Activated CD8-positive, alpha-beta T cell treated with anti-CD3 and anti-CD28 coated beads for 36 hours (primary cell): ENCODE measurements at regions not wholly inside any gene's neighbourhood (a gene's known extent, or its start where the extent isn't known, plus 50 kb on each side); places are given as distances from the start of the nearest gene placed in this dataset.

Experiments used
- ATAC-seq: fragments of 200-7000 bp; cut with Tn5 transposase; one replicate; pipeline ENCODE4 v1.10.0; 2021; ENCODE audit warnings: mild to moderate bottlenecking, moderate library complexity
- CTCF ChIA-PET: fragments of 350-600 bp; sonication (Branson Sonifier 250); formaldehyde crosslinking; loops from one replicate; lab custom pipeline; 2021; ENCODE audit warnings: antibody characterized with exemption; lab: Charles Lee
- POLR2A ChIA-PET: fragments of 350-600 bp; sonication (Branson Sonifier 250); formaldehyde crosslinking; loops from one replicate; lab custom pipeline; 2021; ENCODE audit warnings: antibody characterized with exemption; lab: Charles Lee
- DNase-seq: peaks from one replicate; pipeline ENCODE4 v3.0.0-alpha.2; 2020
- H3K27ac Mint-ChIP-seq: one replicate; pipeline ENCODE4 v1.8.0; 2021; ENCODE audit warnings: mild to moderate bottlenecking, mixed read lengths
- H3K27me3 Mint-ChIP-seq: one replicate; pipeline ENCODE4 v1.8.0; 2021; ENCODE audit warnings: mixed read lengths
- H3K36me3 Mint-ChIP-seq: one replicate; pipeline ENCODE4 v1.8.0; 2021; ENCODE audit warnings: low read depth, mixed read lengths
- H3K4me1 Mint-ChIP-seq: one replicate; pipeline ENCODE4 v1.8.0; 2021; ENCODE audit warnings: low read depth, mixed read lengths
- H3K4me3 Mint-ChIP-seq: one replicate; pipeline ENCODE4 v1.8.0; 2021; ENCODE audit warnings: mild to moderate bottlenecking, moderate library complexity, mixed read lengths
- H3K9me3 Mint-ChIP-seq: one replicate; pipeline ENCODE4 v1.8.0; 2021; ENCODE audit warnings: mixed read lengths
- intact Hi-C: fragments of 100-400 bp; cut with micrococcal nuclease; formaldehyde crosslinking; loops from one replicate; pipeline ENCODE4 v1.10.0; 2022
- TF ChIP-seq, protein P1 (sequence below): fragments of 200-600 bp; IDR thresholded peaks from one replicate; pipeline ENCODE4 v1.8.0; 2022; ENCODE audit warnings: antibody characterized with exemption, mild to moderate bottlenecking

DNA sequence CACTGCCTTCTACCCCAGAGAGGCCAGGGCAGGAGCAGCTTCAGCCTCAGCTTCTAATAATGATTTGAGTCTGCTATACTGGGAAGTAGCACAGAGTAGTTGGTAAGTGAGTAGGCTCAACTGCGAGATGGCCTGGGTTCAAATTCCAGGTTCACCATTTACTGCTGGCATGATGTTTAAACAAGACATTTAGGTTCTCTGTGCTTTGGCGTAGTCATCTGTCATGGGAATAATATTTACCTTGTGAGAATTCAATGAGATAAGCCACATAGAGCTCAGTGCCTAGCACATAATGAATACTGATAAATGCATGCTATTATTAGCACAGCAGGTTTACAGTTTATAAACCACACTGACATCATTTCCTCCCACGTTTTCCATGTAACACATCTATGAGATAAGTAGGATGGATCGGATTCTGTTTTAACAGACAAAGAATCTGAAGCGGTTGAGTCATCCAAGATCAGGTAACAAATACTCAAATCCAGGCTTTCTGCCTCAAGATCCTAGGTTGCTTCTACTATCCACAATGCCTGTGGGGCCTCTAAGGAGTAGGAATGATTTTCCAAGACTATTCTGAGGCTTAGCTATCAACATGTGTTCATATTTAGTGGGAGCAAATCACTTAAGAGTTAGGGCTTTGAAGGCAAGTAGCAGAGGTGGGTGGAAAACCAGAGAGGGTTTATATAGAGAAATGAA is 72.9 kb upstream of the DTNBP1 start:
- Mint-ChIP-seq H3K36me3 (no peaks in the 10 kb centered on the region), H3K9me3 (no peaks in the 10 kb centered on the region), H3K4me1 (peaks cover 43% of the 10 kb centered on the region), H3K27me3 (peaks cover 3% of the 10 kb centered on the region), H3K27ac (peak overlapping the region; percentile 75), H3K4me3 (no peak overlapping the region)
- CTCF ChIA-PET, result interaction anchor here (1.1 to 1.6 kb wide), 3 partner anchors 44 to 470 kb away, joined by 3 to 4 read pairs (median 4); no protein-coding TSS in a partner anchor
- TF ChIP-seq, protein P1, sequence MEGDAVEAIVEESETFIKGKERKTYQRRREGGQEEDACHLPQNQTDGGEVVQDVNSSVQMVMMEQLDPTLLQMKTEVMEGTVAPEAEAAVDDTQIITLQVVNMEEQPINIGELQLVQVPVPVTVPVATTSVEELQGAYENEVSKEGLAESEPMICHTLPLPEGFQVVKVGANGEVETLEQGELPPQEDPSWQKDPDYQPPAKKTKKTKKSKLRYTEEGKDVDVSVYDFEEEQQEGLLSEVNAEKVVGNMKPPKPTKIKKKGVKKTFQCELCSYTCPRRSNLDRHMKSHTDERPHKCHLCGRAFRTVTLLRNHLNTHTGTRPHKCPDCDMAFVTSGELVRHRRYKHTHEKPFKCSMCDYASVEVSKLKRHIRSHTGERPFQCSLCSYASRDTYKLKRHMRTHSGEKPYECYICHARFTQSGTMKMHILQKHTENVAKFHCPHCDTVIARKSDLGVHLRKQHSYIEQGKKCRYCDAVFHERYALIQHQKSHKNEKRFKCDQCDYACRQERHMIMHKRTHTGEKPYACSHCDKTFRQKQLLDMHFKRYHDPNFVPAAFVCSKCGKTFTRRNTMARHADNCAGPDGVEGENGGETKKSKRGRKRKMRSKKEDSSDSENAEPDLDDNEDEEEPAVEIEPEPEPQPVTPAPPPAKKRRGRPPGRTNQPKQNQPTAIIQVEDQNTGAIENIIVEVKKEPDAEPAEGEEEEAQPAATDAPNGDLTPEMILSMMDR, result no peak
- POLR2A ChIA-PET, result interaction anchor here (0.7 to 1.1 kb wide), 2 partner anchors 34 to 394 kb away, joined by 3 read pairs; no protein-coding TSS in a partner anchor
- peak; percentile 73 for ATAC-seq
- intact Hi-C loops, result no loop called here
- peak; percentile 8 for DNase-seq

DNA sequence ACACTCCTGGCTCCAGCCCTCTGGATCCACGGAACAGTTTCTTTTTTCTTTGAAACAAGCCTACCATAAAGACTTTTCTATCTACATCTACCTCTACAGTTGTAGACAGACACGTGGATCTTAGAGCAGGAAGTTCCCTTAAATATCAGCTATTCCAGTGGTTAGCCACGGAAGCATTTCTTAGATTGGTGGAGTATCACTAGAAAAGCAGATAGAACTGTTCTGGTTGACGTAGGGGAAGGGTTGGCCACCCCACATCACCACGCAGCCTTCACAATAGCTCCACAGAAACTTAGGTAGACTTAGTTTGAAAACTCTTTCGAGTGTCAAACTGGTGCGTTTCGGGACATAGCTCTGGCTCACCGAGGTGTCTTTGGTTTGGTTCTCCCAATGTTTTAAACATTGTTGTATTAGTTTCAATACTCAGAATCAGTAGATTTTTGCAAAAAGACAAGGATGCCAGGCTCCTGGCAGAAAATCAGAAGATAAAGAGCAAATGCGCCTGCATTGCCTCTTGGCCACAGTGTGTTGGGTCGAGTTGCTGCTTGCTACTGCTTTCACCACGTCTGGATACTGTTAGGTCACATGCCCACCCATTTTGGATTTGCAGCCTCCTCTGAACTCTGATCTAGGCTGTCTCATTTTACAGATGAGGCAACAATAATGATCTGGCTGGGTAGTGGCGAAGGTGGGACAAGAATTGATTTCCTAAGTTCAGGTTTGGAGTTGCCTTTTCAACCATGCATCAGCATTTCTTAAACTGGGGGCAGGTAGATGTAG is 71.5 kb upstream of the DTNBP1 start:
- Mint-ChIP-seq H3K27me3 (peaks cover 4% of the 10 kb centered on the region), H3K9me3 (no peaks in the 10 kb centered on the region), H3K4me3 (no peak overlapping the region), H3K4me1 (peaks cover 43% of the 10 kb centered on the region), H3K27ac (no peak overlapping the region), H3K36me3 (no peaks in the 10 kb centered on the region)
- ChIA-PET POLR2A (interaction anchor here (1.1 kb wide), 1 partner anchor 397 kb away, joined by 3 read pairs; no protein-coding TSS in a partner anchor), CTCF (interaction anchor here (1.0 to 1.6 kb wide), 3 partner anchors 43 to 471 kb away, joined by 4 read pairs; no protein-coding TSS in a partner anchor)
- TF ChIP-seq, protein P1, result no peak
- intact Hi-C loops, result no loop called here
- ATAC-seq (no peak), DNase-seq (no peak)

DNA sequence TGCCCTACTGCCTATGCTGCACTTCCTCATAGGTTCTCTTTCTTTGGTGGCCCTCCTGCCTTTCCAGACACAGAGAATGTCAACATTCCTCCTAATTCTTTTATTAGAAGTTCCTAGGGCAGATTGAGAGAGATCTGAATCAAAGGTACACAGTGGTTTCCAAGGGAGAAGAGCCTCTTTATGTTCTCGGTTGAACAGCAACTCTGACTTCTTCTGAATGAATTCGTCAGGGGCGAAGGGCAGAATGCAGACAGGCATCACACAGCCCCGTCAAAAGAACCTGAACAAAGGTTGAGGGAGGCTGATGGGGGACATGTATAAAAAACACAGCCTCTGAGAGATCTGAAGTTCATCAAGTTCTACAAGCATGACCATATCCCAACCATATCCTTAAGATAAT is 68.1 kb upstream of the DTNBP1 start:
- TF ChIP-seq, protein P1, result no peak
- ATAC-seq, result no peak
- CTCF ChIA-PET, result no interaction called here
- Mint-ChIP-seq H3K4me3 (no peak overlapping the region), H3K27ac (no peak overlapping the region), H3K27me3 (peaks cover 1% of the 10 kb centered on the region), H3K4me1 (peaks cover 33% of the 10 kb centered on the region), H3K36me3 (no peaks in the 10 kb centered on the region), H3K9me3 (no peaks in the 10 kb centered on the region)
- no peak for DNase-seq
- intact Hi-C loops, result no loop called here
- POLR2A ChIA-PET, result no interaction called here

DNA sequence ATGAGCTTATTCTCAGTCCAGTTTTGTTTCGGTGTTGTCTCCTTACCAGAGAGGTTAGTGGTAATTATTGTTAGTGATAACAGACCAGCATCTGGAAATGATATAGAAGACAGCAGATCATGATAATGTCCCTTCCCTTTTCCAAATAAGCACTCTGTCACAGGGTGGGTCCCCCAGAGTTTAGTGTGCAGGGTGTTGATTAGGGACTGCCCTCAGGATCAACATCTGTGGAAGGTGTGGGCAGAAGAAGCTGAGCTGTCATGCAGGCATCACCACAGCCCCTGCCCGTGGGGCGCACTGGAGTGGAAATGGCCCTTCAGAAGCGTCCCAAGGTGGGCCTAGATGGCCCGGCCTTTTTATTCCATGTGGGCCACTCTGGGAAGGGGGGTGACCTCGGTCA is 67.6 kb upstream of the DTNBP1 start:
- CTCF ChIA-PET, result no interaction called here
- Mint-ChIP-seq H3K9me3 (no peaks in the 10 kb centered on the region), H3K27ac (no peak overlapping the region), H3K36me3 (no peaks in the 10 kb centered on the region), H3K4me3 (no peak overlapping the region), H3K27me3 (peaks cover 1% of the 10 kb centered on the region), H3K4me1 (peaks cover 28% of the 10 kb centered on the region)
- POLR2A ChIA-PET, result interaction anchor here (0.5 kb wide), 1 partner anchor 804 kb away, joined by 3 read pairs; no protein-coding TSS in a partner anchor
- DNase-seq (no peak), ATAC-seq (no peak)
- intact Hi-C loops, result no loop called here
- TF ChIP-seq, protein P1, result no peak
